GM23248 (cell line): ENCODE measurements at regions not wholly inside any gene's neighbourhood (a gene's known extent, or its start where the extent isn't known, plus 50 kb on each side); places are given as distances from the start of the nearest gene placed in this dataset.

Source experiments
- DNase-seq: peaks from one replicate; pipeline ENCODE4 v3.0.0-alpha.2; 2015
- H2AFZ ChIP-seq: fragments of 200-600 bp; sonication (generic); 2 replicates; pipeline ENCODE4 v1.6.1; 2016; ENCODE audit warnings: antibody characterized with exemption
- H3F3A ChIP-seq: fragments of 200-600 bp; sonication (generic); 2 replicates; pipeline ENCODE4 v1.6.1; 2016; ENCODE audit warnings: mild to moderate bottlenecking, antibody characterized with exemption, mixed run types; ENCODE audit not compliant: insufficient read depth
- H3K27ac ChIP-seq: fragments of 200-600 bp; sonication (generic); 2 replicates; pipeline ENCODE4 v1.5.1; 2016; ENCODE audit warnings: mild to moderate bottlenecking
- H3K27me3 ChIP-seq: fragments of 200-600 bp; sonication (generic); replicated peaks from 2 replicates; pipeline ENCODE4 v1.6.1; 2016; ENCODE audit warnings: mild to moderate bottlenecking; ENCODE audit not compliant: insufficient read depth
- H3K36me3 ChIP-seq: fragments of 200-600 bp; sonication (generic); 2 replicates; pipeline ENCODE4 v1.6.1; 2016; ENCODE audit warnings: low read depth, mild to moderate bottlenecking
- H3K4me1 ChIP-seq: fragments of 200-600 bp; sonication (generic); 2 replicates; pipeline ENCODE4 v1.6.1; 2016; ENCODE audit warnings: mild to moderate bottlenecking; ENCODE audit not compliant: insufficient read depth
- H3K4me2 ChIP-seq: fragments of 200-600 bp; sonication (generic); one replicate; pipeline ENCODE4 v1.6.1; 2016; ENCODE audit warnings: mild to moderate bottlenecking; ENCODE audit not compliant: unreplicated experiment
- H3K4me3 ChIP-seq: fragments of 200-600 bp; sonication (generic); 2 replicates; pipeline ENCODE4 v1.5.1; 2016; ENCODE audit warnings: mild to moderate bottlenecking
- H3K79me2 ChIP-seq: fragments of 200-600 bp; sonication (generic); 2 replicates; pipeline ENCODE4 v1.6.1; 2016; ENCODE audit warnings: mild to moderate bottlenecking; ENCODE audit not compliant: insufficient read depth
- H3K9ac ChIP-seq: fragments of 200-600 bp; sonication (generic); 2 replicates; pipeline ENCODE4 v1.6.1; 2016; ENCODE audit warnings: mild to moderate bottlenecking
- H3K9me2 ChIP-seq: fragments of 200-600 bp; sonication (generic); 2 replicates; pipeline ENCODE4 v1.6.1; 2016; ENCODE audit warnings: mixed run types, mild to moderate bottlenecking, moderate library complexity; ENCODE audit not compliant: insufficient read depth
- H3K9me3 ChIP-seq: fragments of 200-600 bp; sonication (generic); one replicate; pipeline ENCODE4 v1.6.1; 2017; ENCODE audit warnings: low read depth
- H4K20me1 ChIP-seq: fragments of 200-600 bp; sonication (generic); 2 replicates; pipeline ENCODE4 v1.6.0; 2016; ENCODE audit not compliant: insufficient read depth
- EZH2 ChIP-seq: fragments of 200-600 bp; sonication (generic); IDR thresholded peaks from 2 replicates; pipeline ENCODE4 v1.6.1; 2018; ENCODE audit warnings: antibody characterized with exemption, mild to moderate bottlenecking; ENCODE audit not compliant: insufficient read depth, poor library complexity, severe bottlenecking
- EZH2phosphoT487 ChIP-seq: fragments of 200-600 bp; sonication (generic); IDR thresholded peaks from 2 replicates; pipeline ENCODE4 v1.6.1; 2018; ENCODE audit warnings: antibody characterized with exemption, moderate library complexity, mild to moderate bottlenecking, low read depth; ENCODE audit not compliant: insufficient read depth
- WGBS, 2 experiments: methylation state at CpG; one replicate each; pipeline ENCODE4 v1.1.6; 2015 to 2017; ENCODE audit warnings: low lambda C conversion rate in 2 of 2, low coverage in 1 of 2; ENCODE audit errors: missing lambda C conversion rate in 2 of 2; 5-methylcytosine and 5-hydroxymethylcytosine counted together
- in situ Hi-C: fragments of 300-500 bp; cut with MboI; formaldehyde crosslinking; loops from 2 replicates; pipeline ENCODE4 v1.15.0; 2020

- no peaks in the 10 kb centered on the region for H3F3A ChIP-seq
- H3K4me1 ChIP-seq, result no peaks in the 10 kb centered on the region
- no peak overlapping the region for H3K9ac ChIP-seq
- in situ Hi-C loops, result no loop called here
- no peak overlapping the region for H3K4me2 ChIP-seq
- no peaks in the 10 kb centered on the region for H3K79me2 ChIP-seq
- no peak overlapping the region for H2AFZ ChIP-seq
- no peak overlapping the region for H3K27ac ChIP-seq
- H3K27me3 ChIP-seq, result no peaks in the 10 kb centered on the region; the same call in 1 of the 2 replicates
- no peaks in the 10 kb centered on the region for H3K36me3 ChIP-seq
- 67 to 70% methylated on average over 8 of the region's 8 CpGs for WGBS, 2 experiments
- no peaks in the 10 kb centered on the region for H4K20me1 ChIP-seq
- no peak for DNase-seq
- H3K4me3 ChIP-seq, result no peak overlapping the region
- TF ChIP-seq EZH2phosphoT487, result no peak
- no peak for TF ChIP-seq EZH2
- H3K9me3 ChIP-seq, result no peaks in the 10 kb centered on the region
- no peaks in the 10 kb centered on the region for H3K9me2 ChIP-seq
These were observed 235.7 kb upstream of the TCERG1L start for GRCh38 chr10:131547129-131547799.

DNA sequence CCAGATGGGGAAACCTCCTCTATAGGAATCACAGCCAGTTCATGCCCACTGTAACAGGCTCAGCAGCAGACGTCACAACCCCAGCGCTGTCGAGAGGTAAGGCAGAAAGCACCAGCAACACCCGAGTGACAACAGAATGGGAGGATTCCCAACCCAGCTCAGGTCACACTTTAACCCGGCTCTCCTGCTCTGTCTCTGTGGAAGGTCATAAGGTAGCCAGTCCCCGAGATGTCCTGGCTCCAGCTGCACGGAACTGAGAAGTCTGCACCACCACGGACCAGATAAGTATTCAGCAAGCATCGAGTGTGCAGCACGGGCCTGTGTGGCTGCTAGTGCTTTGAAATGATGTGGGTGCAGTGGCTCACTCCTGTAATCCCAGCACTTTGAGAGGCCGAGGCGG, 236.7 kb upstream of the TCERG1L start:
- H3K27ac ChIP-seq, result no peak overlapping the region
- TF ChIP-seq EZH2phosphoT487, result no peak
- no peak for TF ChIP-seq EZH2
- DNase-seq, result no peak
- H3K27me3 ChIP-seq, result no peaks in the 10 kb centered on the region; the same call in 1 of the 2 replicates
- no peak overlapping the region for H2AFZ ChIP-seq
- H3K9me2 ChIP-seq, result no peaks in the 10 kb centered on the region
- no peaks in the 10 kb centered on the region for H3K36me3 ChIP-seq
- no peaks in the 10 kb centered on the region for H3K9me3 ChIP-seq
- no peaks in the 10 kb centered on the region for H3F3A ChIP-seq
- 57% methylated on average over 12 of the region's 12 CpGs for WGBS, 2 experiments
- H3K4me3 ChIP-seq, result no peak overlapping the region
- H4K20me1 ChIP-seq, result no peaks in the 10 kb centered on the region
- in situ Hi-C loops, result no loop called here
- no peak overlapping the region for H3K4me2 ChIP-seq
- no peaks in the 10 kb centered on the region for H3K4me1 ChIP-seq
- no peaks in the 10 kb centered on the region for H3K79me2 ChIP-seq
- no peak overlapping the region for H3K9ac ChIP-seq

- H3K27ac ChIP-seq, result no peak overlapping the region
- WGBS, 2 experiments, result 70 to 75% methylated on average over 8 of the region's 8 CpGs
- H3K9ac ChIP-seq, result no peak overlapping the region
- no peak overlapping the region for H3K4me2 ChIP-seq
- no peak overlapping the region for H2AFZ ChIP-seq
- no peaks in the 10 kb centered on the region for H3K9me2 ChIP-seq
- H3F3A ChIP-seq, result no peaks in the 10 kb centered on the region
- TF ChIP-seq EZH2phosphoT487 (no peak), EZH2 (no peak)
- H4K20me1 ChIP-seq, result no peaks in the 10 kb centered on the region
- H3K4me1 ChIP-seq, result no peaks in the 10 kb centered on the region
- no peaks in the 10 kb centered on the region for H3K36me3 ChIP-seq
- H3K4me3 ChIP-seq, result no peak overlapping the region
- no peak for DNase-seq
- in situ Hi-C loops, result no loop called here
- no peaks in the 10 kb centered on the region for H3K27me3 ChIP-seq
- H3K79me2 ChIP-seq, result no peaks in the 10 kb centered on the region
- no peaks in the 10 kb centered on the region for H3K9me3 ChIP-seq
These were observed 237.6 kb upstream of the TCERG1L start for GRCh38 chr10:131549116-131549515.

DNA sequence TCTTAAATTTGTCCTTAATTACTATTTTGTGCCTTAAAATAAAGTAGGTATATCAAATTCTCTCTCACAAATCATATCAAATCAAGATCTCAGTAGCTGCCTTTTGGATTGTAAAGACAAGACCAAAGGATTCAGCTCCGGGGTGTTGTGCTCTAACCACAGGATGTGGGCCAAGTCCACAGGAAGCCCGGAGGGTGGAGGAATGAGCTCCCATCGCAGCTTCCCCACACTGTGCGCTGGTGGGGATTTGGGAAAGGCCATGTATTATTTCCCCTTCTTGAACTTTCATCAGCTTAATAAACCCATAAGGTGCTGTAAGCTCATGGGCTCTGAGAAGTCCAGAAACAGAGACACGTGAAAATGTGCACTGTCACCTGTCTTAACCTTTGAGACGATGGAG, 241.6 kb upstream of the TCERG1L start:
- Histone ChIP-seq H3K79me2 (no peaks in the 10 kb centered on the region), H3K4me2 (no peak overlapping the region), H3K4me1 (no peaks in the 10 kb centered on the region), H3K36me3 (no peaks in the 10 kb centered on the region), H3K27me3 (no peaks in the 10 kb centered on the region), H3F3A (no peaks in the 10 kb centered on the region), H3K9me3 (no peaks in the 10 kb centered on the region), H4K20me1 (no peaks in the 10 kb centered on the region), H3K9ac (no peak overlapping the region), H3K4me3 (no peak overlapping the region), H3K9me2 (no peaks in the 10 kb centered on the region), H2AFZ (no peak overlapping the region), H3K27ac (no peak overlapping the region)
- WGBS, 2 experiments, result 50 to 54% methylated on average over 6 of the region's 6 CpGs
- no peak for TF ChIP-seq EZH2phosphoT487
- TF ChIP-seq EZH2, result no peak
- in situ Hi-C loops, result no loop called here
- no peak for DNase-seq
